PC-9 (cell line): ENCODE measurements at regions not wholly inside any gene's neighbourhood (a gene's known extent, or its start where the extent isn't known, plus 50 kb on each side); places are given as distances from the start of the nearest gene placed in this dataset.

Experiments used
- EZH2 ChIP-seq: fragments of 200-600 bp; sonication (generic); IDR thresholded peaks from 2 replicates; pipeline ENCODE4 v1.8.0; 2017; ENCODE audit warnings: antibody characterized with exemption, low read depth
- TF ChIP-seq, protein P1 (sequence below): fragments of 200-600 bp; sonication (generic); conservative IDR thresholded peaks from 2 replicates; pipeline ENCODE4 v1.6.1; 2017; ENCODE audit warnings: mixed run types, antibody characterized with exemption, mild to moderate bottlenecking, moderate library complexity

DNA sequence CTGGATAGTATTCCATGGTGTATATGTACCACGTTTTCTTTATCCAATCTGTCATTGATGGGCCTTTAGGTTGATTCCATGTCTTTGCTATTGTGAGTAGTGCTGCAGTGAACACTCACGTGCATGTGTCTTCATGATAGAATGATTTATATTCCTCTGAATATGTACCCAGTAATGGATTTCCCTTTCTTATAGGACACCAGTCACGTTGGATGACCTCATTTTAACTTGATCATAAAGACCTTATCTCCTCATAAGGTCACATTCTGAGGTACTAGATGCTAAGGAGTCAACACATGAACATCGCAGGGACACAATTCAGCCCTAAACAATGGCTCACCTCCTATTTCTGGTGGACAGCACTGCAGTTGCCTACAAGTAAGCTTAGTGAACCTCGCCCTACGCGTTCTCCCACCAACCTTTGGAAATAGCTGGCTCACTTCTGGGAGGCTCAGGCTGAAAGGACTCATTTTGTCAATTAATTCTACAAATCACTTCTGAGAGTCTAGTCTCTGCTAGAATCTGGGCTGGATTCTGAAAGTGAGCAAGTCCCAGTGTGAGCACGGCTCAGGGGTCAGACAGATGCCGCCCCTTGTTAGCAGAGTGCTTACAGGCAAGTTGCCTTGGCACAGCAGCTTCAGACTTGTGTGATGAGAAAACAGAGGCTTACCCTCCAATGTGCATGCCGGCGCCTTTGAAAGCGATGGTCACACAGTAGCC, 183.8 kb upstream of the GSC start:
- TF ChIP-seq, protein P1, sequence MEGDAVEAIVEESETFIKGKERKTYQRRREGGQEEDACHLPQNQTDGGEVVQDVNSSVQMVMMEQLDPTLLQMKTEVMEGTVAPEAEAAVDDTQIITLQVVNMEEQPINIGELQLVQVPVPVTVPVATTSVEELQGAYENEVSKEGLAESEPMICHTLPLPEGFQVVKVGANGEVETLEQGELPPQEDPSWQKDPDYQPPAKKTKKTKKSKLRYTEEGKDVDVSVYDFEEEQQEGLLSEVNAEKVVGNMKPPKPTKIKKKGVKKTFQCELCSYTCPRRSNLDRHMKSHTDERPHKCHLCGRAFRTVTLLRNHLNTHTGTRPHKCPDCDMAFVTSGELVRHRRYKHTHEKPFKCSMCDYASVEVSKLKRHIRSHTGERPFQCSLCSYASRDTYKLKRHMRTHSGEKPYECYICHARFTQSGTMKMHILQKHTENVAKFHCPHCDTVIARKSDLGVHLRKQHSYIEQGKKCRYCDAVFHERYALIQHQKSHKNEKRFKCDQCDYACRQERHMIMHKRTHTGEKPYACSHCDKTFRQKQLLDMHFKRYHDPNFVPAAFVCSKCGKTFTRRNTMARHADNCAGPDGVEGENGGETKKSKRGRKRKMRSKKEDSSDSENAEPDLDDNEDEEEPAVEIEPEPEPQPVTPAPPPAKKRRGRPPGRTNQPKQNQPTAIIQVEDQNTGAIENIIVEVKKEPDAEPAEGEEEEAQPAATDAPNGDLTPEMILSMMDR, result no peak
- TF ChIP-seq EZH2, result no peak
